ENCODE measurements at regions not wholly inside any gene's neighbourhood (a gene's known extent, or its start where the extent isn't known, plus 50 kb on each side); places are given as distances from the start of the nearest gene placed in this dataset.
"Not testable (repeated sequence)": the region's sequence is repeated elsewhere in the genome, so short reads cannot be mapped to it uniquely, and the experiment has no call there.

DNA sequence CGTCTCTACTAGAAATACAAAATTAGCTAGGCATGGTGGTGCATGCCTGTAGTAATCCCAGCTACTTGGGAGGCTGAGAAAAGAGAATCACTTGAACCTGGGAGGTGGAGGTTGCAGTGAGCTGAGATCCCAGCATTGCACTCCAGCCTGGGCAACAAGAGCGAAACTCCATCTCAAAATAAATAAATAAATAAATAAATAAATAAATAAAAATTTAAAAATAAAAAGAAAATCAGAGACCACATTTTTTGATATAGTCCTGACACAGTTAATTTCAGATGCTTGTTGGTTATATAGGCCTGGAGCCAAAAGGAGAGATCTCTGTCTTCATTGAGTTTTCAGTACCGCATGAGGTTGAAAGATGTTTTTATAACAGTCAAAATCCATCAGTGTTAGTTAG, 388.3 kb downstream of the PRELID2 start:
- DNase-seq: not testable (repeated sequence)

DNA sequence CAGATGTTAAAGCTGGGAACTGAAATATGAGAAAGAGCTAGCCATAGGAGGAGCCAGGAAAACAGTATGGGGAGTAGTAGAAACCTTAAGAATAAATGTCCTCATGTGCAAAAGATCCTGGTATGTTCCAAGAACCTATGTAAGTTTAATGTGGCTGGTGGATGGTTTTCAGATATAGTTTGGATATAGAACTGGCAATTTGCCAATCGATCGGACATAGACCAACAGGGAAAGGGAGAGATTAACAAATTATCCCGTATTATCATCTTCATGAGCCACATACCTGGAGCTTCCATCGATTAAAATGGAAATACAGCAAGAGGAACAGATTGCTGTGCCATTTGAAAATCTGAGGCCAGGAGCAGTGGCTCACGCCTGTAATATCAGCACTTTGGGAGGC, 388.7 kb downstream of the PRELID2 start:
- no peak for DNase-seq

DNA sequence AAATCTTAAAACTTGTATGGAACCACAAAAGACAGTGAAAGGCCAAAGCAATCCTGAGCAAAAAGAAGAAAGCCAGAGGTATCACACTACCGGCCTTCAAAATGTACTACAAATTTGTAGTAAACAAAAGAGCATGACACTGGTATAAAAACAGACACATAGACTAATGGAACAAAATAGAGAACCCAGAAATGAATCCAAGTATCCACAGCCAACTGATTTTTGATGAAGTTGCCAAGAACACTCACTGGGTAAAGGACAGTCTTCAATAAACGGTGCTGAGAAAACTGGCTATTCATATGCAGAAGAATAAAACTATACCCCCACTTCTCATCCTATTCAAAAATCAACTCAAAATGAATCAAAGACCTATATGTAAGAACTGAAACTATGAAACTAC, 390.1 kb downstream of the PRELID2 start:
- DNase-seq: no peak

DNA sequence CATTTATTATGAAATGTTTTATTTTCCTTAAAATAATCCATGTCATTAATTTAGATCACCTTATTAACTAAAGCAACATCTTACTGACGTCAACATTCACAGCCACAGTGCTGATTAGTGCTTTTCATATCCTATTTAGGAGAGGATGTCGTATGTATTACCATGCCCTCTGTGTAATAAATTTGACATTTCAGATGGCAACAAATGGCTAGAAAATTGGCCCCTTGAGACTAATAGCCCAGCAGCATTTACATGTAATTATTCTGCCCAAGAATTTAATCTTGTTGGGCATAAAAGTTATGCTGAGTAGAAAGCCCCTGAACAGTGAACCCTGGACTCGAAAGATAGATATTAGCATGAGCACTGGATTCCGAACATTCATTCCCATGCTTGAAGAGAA, 391.2 kb downstream of the PRELID2 start:
- DNase-seq: no peak

DNA sequence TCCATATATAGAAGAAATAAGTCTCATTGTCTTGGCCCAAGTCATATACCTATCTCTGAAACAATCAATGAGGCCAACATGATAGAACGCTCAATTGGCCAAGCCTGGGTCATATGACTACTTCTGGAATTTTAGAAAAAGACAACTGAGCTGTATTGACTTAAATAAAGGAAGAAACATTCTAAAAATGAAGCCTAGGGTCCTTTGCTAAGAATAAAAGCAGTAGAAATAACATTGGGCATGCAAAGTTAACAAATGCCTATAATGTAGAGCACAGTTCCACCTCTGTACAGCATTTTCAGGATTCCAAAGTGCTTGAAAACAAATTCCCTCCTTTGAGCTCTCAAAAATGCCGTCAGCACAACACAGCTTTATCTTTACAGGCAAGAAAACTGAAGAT, 391.8 kb downstream of the PRELID2 start:
- DNase-seq: no peak

DNA sequence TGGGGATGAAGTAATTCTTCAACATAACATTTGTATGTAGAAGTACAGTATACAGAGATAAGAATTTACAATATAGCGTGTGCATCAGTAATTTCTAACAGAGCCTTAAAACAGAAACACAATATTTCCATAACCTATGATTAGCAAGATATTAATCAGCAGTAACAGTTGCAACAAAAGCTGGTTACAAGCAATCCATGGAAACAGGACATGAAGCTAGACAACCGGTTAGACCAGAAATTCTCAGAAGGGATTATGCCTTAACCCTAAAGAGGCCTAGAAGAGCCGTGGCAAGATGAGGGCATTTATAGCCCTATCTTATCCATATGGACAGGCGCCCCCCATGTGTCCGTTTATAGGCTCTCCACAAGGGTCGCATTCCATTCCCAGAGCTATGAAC, 392.5 kb downstream of the PRELID2 start:
- not testable (repeated sequence) for DNase-seq

DNA sequence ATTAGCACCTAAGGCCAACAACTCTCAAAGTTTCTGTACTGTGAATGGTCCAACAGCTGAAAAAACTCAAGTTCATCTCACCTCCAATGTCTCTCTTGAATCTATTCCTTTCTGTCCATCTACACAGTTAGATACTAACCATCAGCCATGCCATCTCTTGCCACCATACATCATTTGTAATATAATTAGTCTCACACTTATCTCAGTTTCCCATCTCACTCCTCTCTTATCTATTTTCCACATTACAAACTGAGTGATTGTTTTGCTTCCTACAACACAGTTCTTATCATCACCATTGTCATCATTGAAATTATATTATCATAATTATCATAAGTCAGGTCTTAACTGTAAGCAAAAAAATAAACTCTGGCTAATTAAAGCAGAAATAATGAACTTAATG, 393.9 kb downstream of the PRELID2 start:
- DNase-seq: no peak

DNA sequence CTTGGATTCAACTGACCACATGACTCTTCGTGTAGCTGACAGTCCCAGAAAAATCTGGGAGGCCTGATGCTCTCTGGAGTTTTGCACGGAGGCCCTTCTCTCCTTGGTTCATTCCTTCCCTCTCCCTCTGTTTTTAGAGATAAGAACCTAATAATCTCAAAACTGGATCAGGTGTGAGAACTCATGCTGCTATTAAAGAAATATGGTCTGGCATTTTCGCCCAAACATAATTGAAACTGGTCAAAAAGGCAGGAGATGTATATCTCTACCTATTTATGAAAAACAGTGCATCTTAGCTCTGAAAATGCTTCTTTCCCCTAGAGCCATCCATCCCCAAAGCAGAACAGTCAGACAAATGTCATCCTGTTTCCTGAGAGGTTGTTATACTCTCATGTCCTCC, 397.5 kb downstream of the PRELID2 start:
- DNase-seq: no peak

DNA sequence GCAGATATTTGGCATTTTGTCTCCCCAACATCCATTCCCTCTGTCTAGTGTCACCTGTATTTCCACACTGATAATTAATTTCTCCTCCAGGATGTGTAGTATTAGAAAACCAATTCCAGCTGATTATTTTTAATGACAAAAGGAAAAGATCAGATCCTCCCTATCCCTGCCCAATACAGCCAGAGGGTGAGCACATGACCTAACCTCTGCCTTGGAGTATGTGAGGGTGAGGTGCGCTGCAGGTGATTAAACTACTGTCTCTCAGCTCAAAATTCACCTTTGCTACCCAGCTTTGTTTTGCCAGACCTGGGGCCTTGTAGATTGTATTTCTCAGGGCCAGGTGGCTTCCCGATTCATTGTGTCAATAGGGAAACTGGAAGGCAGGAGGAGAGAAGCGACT, 402.1 kb downstream of the PRELID2 start:
- no peak for DNase-seq

DNA sequence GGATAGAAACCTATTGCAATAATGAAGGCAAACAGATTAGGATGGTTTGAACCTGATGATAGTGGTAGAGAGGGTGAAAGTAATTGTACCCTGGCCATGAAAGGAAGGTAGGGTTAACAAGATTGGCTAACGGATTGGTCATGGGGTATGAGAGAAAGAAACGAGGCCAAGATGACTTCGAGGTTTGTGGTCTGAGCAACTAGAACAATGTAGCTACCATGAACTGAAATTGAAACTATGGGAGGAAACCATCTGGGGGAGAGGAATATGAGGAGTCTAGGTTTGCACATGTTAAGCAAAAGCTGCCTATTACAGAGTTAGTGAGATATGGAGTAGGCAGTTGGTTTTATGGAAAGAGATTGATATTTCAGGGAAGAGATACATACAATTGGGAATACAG, 406.0 kb downstream of the PRELID2 start:
- DNase-seq: no peak

DNA sequence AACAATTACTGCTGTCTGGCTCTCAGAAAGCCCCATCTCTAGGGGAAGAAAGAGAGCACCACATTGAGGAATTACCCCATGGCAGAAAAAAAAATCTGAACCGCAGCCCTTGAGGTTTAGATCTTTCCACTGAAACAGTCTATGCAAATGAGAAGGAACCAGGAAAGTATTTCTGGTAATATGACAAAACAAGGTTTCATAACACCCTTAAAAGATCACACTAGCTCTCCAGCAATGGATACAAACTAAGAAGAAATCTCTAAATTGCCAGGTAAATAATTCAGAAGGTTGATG, 427.1 kb downstream of the PRELID2 start:
- DNase-seq: no peak

DNA sequence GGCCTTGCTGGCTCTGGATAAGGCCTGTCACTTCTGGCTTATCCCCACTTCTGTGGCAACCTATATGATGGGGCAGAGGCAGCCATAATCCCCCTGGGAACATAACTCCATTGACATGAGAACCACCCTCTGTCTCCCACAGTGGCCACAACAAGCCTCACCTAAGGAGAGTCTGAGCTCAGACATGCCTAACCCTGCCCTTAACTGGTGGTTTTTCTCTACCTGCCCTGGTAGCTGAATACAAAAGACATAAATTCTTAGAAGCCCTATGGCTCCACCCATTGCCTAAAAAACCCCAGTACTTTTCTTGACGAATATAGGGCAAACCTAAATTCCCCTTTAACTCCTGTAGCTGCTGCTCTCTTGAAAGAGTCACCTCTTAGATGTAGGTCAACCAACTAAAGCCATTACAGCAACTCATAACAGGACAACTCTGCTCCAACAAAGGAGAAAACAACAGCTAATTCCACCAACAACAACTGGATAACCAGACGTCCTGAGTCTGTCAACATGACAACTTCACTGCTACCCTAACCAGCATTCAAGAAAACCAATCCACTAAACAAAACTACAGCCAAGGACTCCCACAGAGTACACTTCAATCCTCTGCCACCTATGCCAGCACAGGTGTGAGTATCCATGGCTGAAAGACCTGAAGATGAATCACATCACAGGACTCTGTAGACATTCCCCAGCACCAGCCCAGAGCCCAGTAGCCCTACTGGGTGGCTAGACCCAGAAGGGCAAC, 427.7 kb downstream of the PRELID2 start:
- no peak for DNase-seq

DNA sequence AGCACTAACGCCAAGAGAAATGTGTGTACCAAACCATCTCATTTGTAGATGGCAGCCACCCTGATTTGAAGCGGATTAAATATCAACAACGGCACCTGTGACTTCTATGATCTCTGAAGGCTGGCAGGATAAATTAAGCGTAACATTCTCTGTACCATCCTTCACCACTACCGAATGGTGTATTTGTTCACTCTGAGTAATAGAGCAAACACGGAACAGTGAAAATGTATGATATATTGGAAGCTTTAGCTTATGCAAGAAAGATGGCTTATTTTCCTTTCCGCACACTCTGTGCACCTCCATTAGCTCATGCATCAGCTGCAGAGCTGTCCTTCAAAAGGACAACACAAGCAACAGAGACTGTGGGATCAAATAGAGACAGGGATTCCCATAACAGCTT, 431.1 kb downstream of the PRELID2 start:
- DNase-seq: no peak

DNA sequence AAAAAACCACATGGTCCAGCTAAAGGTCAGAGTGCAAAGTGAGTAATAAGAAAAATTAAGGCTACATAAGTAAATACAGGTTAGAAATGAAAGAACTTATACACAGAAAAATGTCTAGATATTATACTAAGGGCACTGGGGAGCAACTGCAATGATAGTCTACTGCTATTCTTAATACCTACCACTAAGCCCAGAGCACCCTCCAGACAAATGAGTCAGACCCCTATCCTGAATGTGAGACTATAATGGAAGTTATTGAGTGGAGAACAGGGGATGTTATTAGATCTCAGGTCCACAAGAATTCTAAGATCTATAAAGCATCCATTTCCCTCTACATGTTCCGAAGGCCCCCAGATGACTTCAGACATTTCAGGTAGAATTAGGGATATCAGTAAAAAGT, 438.3 kb downstream of the PRELID2 start:
- DNase-seq: no peak

DNA sequence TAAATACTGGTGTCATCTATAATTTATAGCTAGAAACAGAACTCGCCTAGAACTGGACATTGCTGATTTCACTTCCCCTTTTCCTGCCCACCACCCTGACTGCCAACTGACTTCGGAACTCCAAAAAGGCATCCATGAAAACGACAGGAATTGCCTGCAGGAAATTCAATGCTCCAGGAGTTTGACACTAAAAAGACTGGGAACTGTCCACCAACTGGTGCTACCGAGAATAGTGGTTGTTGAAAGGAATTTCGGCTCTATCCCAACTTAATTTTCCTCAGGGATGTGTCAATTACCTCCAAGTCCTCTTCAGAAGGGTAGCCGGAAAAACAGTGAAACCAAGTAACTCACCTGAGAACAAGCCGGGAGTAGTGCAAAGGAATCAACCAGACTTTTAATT, 440.0 kb downstream of the PRELID2 start:
- not testable (repeated sequence) for DNase-seq

DNA sequence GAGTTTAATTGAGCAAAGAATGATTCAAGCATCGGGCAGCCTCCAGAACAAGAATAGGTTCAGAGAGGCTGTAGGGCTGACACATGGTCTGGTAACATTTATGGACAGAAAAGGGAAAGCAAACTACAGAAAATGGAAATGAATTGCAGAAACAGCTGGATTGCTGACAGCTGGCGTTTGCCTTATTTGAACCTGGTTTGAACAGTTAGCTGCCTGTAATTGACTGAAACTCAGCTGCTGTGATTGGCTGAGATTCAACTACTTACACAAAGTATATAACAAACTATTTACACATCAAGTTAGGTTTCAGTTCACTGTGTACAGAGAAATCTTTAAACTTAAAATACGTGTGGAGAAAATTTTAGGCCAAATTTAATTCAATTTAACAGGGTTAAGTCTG, 441.7 kb downstream of the PRELID2 start:
- DNase-seq: no peak

DNA sequence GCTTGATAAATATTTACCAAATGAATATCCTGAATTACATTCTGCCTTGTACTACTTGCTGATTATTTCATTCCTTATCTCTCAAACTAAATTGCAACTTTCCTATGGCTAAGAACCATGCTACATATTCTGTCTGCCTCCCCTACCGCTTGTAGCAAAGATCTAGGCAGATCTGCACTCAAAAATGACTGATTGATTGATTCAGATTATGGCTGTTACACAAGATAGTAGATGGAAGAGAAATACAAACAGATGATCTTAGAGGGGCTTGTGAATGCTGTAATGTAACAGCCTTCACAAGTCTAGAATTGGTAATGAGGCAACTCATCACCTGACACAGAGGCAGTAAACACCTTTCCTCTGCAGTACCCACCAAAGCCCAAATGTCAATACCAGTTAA, 446.1 kb downstream of the PRELID2 start:
- DNase-seq: no peak

DNA sequence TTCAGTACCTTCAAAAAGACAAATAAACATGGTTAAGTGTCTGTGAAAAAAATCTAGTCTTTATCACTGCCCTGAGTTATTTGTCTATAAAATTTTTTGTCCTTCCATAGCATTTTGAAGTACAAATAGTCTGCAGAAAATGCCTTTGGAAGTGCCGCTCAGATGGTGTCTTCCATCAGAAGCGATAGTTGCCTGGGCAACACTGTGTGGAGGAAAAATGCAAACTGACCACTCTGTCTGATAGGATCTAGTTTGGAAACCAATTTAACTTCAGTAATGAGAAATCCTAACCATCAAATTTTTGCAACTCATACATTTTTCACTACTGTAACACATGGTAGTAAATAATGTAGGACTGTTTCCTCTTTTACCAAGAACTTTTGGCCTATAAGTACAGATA, 449.9 kb downstream of the PRELID2 start:
- no peak for DNase-seq

DNA sequence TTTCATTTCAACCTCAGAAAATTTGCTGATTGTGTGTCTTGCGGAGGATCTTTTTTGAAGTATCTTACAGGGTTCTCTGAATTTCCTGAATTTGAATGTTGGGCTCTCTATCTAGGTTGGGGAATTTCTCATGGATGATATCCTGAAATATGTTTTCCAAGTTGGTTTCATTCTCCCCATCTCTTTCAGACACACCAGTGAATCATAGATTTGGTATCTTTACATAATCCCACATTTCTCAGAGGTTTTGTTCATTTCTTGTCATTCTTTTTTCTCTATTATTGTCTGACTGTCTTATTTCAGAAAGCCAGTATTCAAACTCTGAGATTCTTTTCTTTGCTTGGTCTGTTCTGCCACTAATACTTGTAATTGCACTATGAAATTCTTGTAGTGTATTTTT, 456.9 kb downstream of the PRELID2 start:
- peak; percentile 22 for DNase-seq

DNA sequence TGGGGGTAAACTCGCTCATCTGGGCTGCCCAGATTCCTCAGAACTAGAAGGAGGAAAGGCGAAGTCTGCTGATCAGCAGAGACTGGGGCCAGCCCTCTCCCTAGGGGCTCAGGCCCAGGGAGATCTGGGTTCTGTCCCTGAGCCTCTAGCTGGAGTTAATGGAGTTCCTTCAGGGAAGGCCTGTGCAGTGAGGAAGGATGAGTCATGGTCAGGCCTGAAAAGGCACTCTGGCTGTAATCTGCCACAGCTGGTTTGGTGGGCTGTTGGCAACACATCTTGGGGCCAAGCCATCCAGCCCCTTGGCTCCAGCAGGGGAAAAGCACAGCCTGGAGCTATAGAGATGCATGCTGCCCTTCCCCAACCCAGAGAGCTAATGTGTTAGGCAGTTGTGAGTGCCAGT, 459.6 kb downstream of the PRELID2 start:
- no peak for DNase-seq

DNA sequence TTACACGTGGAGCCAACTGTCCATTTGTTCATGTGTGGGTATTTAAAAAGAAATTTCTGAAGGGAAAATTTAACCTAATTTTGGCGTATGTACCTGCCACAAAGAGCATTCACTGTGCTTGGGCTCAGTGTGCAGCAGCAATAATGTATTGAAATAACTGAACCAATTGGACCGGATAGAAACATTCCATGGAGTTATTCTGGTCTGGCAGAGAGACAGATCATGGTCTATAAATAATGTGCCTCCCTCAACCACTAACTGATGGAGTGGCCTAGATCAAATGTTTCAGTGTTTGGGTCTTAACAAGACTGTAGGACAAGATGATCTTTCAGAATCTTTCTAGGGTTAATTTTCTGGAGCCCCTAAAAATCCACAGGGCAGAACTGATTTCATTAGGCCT, 469.7 kb downstream of the PRELID2 start:
- no peak for DNase-seq

DNA sequence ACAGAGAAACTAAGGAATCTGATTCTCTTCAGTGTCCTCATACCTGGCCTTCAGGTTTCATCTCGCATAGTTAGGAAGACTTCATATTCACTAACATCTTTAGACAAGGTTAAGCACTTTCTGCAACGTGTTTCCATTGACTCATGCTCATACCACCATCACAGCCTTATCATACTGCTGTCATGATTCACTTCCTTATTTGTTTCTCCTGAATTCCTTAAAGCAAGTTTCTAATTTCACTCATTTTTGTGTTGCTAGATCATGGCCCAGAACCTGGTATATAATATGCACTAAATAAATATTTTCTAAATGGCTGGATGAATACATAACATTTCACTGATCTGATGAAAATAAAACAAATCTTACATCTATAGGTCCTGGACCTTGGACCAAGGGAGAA, 472.9 kb downstream of the PRELID2 start:
- peak; percentile 92 for DNase-seq

DNA sequence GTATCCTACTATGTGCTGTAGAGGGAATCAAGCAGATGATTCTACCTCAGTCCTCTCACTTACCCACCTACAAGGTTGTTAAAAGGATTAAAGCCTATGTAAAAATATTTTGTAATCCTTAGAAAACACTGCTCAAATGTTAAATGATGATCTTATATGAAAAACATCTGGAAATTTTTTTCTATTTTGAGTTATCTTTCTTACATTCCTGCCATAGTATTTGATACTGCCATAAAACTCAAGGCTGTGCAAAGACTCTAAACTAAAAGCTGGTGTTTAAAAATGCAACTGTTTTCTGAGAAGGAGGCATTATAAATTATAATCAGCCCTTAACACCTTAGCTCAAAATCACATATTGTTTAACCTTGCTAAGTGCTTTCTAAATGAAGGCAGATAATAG, 474.2 kb downstream of the PRELID2 start:
- peak; percentile 54 for DNase-seq

DNA sequence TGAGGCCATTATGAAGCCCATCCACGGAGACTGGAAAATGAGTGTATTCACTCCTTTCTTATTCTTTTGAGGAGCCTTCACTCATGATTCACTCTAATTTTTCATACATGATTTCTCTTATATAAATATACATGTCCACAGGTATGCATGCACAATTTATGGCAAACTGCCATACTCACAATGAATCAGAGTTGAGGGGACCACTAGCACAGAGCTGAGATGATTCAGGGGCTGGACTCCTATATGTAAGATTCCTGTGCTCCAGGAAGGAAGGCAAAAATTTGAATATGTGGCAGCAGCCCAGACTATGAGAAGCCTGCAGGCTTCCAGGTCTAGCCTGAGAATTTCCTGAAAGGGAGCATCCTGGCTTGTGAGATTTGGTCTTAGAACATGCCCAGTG, 484.6 kb downstream of the PRELID2 start:
- DNase-seq: peak; percentile 96

DNA sequence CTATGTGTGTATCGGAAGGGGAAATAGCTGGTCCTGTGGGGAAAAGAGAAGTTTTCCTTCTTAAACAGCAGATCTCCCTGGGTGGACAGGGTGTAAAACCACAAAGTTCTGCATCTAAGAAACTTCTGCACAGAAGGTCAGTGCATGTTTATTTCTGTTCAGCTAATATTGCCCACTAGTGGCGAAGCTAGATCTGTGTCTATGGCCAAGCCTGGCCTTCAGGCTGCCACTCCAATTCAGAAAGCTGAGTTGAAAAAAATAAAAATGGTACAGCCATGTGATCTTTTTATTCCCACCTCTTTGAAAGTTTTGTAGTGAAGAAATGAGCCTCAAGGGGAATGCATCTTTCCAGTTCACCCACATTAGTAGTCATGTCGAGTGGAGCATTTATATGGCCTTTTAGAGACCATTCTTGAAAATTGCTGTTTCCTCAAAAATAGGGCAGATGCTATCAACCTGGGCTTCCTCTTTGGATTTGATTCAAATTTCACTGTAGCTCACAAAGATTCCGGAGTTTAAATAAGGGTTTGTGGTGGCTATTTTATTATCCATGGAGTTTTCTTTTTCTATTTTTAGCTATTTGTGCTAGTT, 488.0 kb downstream of the PRELID2 start:
- peak; percentile 47 for DNase-seq
